Neuronal stem cell (in vitro differentiated cells): ENCODE measurements at regions not wholly inside any gene's neighbourhood (a gene's known extent, or its start where the extent isn't known, plus 50 kb on each side); places are given as distances from the start of the nearest gene placed in this dataset.

Source experiments
- DNase-seq: peaks from one replicate; pipeline ENCODE4 v3.0.0-alpha.2; 2013; ENCODE audit warnings: low spot score
- H2AFZ ChIP-seq: one replicate; pipeline ENCODE4 v1.6.1; 2013; ENCODE audit warnings: mild to moderate bottlenecking, low read length, inconsistent platforms
- H2AK5ac ChIP-seq: 2 replicates; pipeline ENCODE4 v1.6.1; 2013; ENCODE audit warnings: low read depth, mild to moderate bottlenecking, inconsistent platforms, low read length, moderate library complexity, mixed read lengths
- H2BK120ac ChIP-seq: 2 replicates; pipeline ENCODE4 v1.6.1; 2013; ENCODE audit warnings: low read depth, mild to moderate bottlenecking, inconsistent platforms, low read length, moderate library complexity, mixed read lengths
- H2BK12ac ChIP-seq: one replicate; pipeline ENCODE4 v1.6.1; 2013; ENCODE audit warnings: low read length, inconsistent platforms
- H2BK15ac ChIP-seq: 2 replicates; pipeline ENCODE4 v1.6.1; 2013; ENCODE audit warnings: mild to moderate bottlenecking, low read length, inconsistent platforms, mixed read lengths
- H2BK5ac ChIP-seq: one replicate; pipeline ENCODE4 v1.6.1; 2013; ENCODE audit warnings: inconsistent platforms, mild to moderate bottlenecking, low read length, moderate library complexity
- H3K14ac ChIP-seq: one replicate; pipeline ENCODE4 v1.6.1; 2013; ENCODE audit warnings: low read length, inconsistent platforms
- H3K18ac ChIP-seq: 2 replicates; pipeline ENCODE4 v1.6.1; 2013; ENCODE audit warnings: low read length, inconsistent platforms
- H3K23ac ChIP-seq: 2 replicates; pipeline ENCODE4 v1.6.1; 2013; ENCODE audit warnings: low read depth, mild to moderate bottlenecking, mixed read lengths, low read length, inconsistent platforms; ENCODE audit not compliant: poor library complexity
- H3K27ac ChIP-seq: replicated peaks from 3 replicates; pipeline ENCODE4 v1.5.1; 2013; ENCODE audit warnings: low read length, inconsistent platforms
- H3K27me3 ChIP-seq, 3 experiments: 2 replicates each; pipeline ENCODE4 v1.6.1; 2013; ENCODE audit warnings: low read length in 3 of 3, mild to moderate bottlenecking in 2 of 3, inconsistent platforms in 1 of 3, low read depth in 1 of 3, mixed read lengths in 1 of 3, moderate library complexity in 1 of 3; ENCODE audit not compliant: control insufficient read depth in 3 of 3, insufficient read depth in 3 of 3
- H3K36me3 ChIP-seq, 2 donors: replicated peaks in 1 of 2; 2 replicates each; pipeline ENCODE4 v1.6.1; 2013; ENCODE audit warnings: low read length in 2 of 2; ENCODE audit not compliant: control insufficient read depth in 2 of 2, insufficient read depth in 2 of 2
- H3K4ac ChIP-seq: 2 replicates; pipeline ENCODE4 v1.6.1; 2013; ENCODE audit warnings: inconsistent platforms, mild to moderate bottlenecking, low read length, moderate library complexity
- H3K4me1 ChIP-seq, 2 donors: 1 replicate in 1 of 2; 2 replicates in 1 of 2; pipeline ENCODE4 v1.6.1; 2013; ENCODE audit warnings: low read length in 2 of 2, low read depth in 1 of 2; ENCODE audit not compliant: control insufficient read depth in 2 of 2, insufficient read depth in 1 of 2
- H3K4me2 ChIP-seq: one replicate; pipeline ENCODE4 v1.6.1; 2013; ENCODE audit warnings: mild to moderate bottlenecking, low read length, inconsistent platforms; ENCODE audit not compliant: insufficient read depth, poor library complexity, severe bottlenecking
- H3K4me3 ChIP-seq, 2 donors: 2 replicates each; pipeline ENCODE4 v1.5.1; 2013; ENCODE audit warnings: low read length in 2 of 2, mild to moderate bottlenecking in 2 of 2, inconsistent platforms in 1 of 2, moderate library complexity in 1 of 2
- H3K79me1 ChIP-seq: one replicate; pipeline ENCODE4 v1.6.1; 2013; ENCODE audit warnings: low read depth, mild to moderate bottlenecking, inconsistent platforms, low read length, moderate library complexity
- H3K9ac ChIP-seq: one replicate; pipeline ENCODE4 v1.6.1; 2013; ENCODE audit warnings: mild to moderate bottlenecking, low read depth, low read length, inconsistent platforms; ENCODE audit not compliant: poor library complexity
- H3K9me3 ChIP-seq, 2 donors: replicated peaks in 1 of 2; 2 replicates each; pipeline versions ENCODE3 to v1.6.1; 2013; ENCODE audit warnings: low read length in 2 of 2, mild to moderate bottlenecking in 2 of 2, inconsistent platforms in 1 of 2, low read depth in 1 of 2, mixed read lengths in 1 of 2, moderate library complexity in 1 of 2; ENCODE audit not compliant: control insufficient read depth in 2 of 2, insufficient read depth in 1 of 2
- H4K8ac ChIP-seq: one replicate; pipeline ENCODE4 v1.6.1; 2013; ENCODE audit warnings: low read depth, mild to moderate bottlenecking, inconsistent platforms, low read length, moderate library complexity
- H4K91ac ChIP-seq: one replicate; pipeline ENCODE4 v1.6.1; 2013; ENCODE audit warnings: low read length, low read depth, mild to moderate bottlenecking, inconsistent platforms; ENCODE audit not compliant: poor library complexity
- WGBS, 2 donors: extraction: QIAGEN DNeasy Blood & Tissue Kit; methylation state at CpG; one replicate each; pipeline ENCODE4 v1.1.7; 2013; ENCODE audit warnings: missing lambda C conversion rate in 2 of 2, mixed read lengths in 1 of 2; ENCODE audit not compliant: insufficient read length in 2 of 2, insufficient replicate concordance in 1 of 2; ENCODE audit errors: extremely low coverage in 2 of 2; 5-methylcytosine and 5-hydroxymethylcytosine counted together

DNA sequence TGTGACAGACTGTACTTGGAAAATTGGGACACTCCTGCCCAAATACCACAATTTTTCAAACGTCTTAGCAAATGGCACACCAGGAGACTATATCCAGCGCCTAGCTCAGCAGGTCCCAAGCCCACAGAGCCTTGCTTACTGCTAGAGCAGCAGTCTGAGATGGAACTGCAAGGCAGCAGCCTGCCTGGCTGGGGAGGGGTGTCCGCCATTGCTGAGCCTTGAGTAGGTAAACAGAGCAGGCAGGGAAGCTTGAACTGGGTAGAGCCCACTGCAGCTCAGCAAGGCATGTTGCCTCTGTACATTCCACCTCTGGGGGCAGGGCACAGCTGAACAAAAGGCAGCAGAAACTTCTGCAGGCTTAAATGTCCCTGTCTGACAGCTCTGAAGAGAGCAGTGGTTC lies 1003.3 kb upstream of the MAP3K7 start:
- Histone ChIP-seq H3K18ac (no peak overlapping the region), H3K4ac (no peak overlapping the region), H2BK120ac (no peak overlapping the region), H2AFZ (peak overlapping the region; percentile 71), H4K8ac (no peak overlapping the region), H3K14ac (no peak overlapping the region), H3K27ac (no peak overlapping the region), H3K4me2 (no peak overlapping the region), H3K27me3 (no peaks in the 10 kb centered on the region), H2BK15ac (no peak overlapping the region), H2BK5ac (no peak overlapping the region), H2BK12ac (no peak overlapping the region), H2AK5ac (no peak overlapping the region), H3K23ac (no peak overlapping the region), H3K4me1 (peaks cover 0 to 2% of the 10 kb centered on the region in 2 donors), H3K9ac (no peak overlapping the region), H3K36me3 (no peaks in the 10 kb centered on the region), H4K91ac (no peak overlapping the region), H3K4me3 (no peak overlapping the region), H3K9me3 (no peaks in the 10 kb centered on the region), H3K79me1 (no peaks in the 10 kb centered on the region)
- no CpG with 5 or more reads among the region's 3 CpGs for WGBS, 2 donors
- no peak for DNase-seq

- H3K4me2 ChIP-seq: no peak overlapping the region
- H3K9me3 ChIP-seq: no peaks in the 10 kb centered on the region
- no peak overlapping the region for H4K8ac ChIP-seq
- H2AK5ac ChIP-seq: no peak overlapping the region
- H2BK120ac ChIP-seq: no peak overlapping the region
- no peak for DNase-seq
- H3K4me3 ChIP-seq: no peak overlapping the region
- H3K4me1 ChIP-seq: no peaks in the 10 kb centered on the region
- H2BK5ac ChIP-seq: no peak overlapping the region
- H3K14ac ChIP-seq: no peak overlapping the region
- no peak overlapping the region for H2BK15ac ChIP-seq
- no peaks in the 10 kb centered on the region for H3K27me3 ChIP-seq
- no peaks in the 10 kb centered on the region for H3K36me3 ChIP-seq
- H2BK12ac ChIP-seq: no peak overlapping the region
- H3K4ac ChIP-seq: no peak overlapping the region
- H3K9ac ChIP-seq: no peak overlapping the region
- H3K23ac ChIP-seq: no peak overlapping the region
- H4K91ac ChIP-seq: no peak overlapping the region
- no peaks in the 10 kb centered on the region for H3K79me1 ChIP-seq
- no peak overlapping the region for H2AFZ ChIP-seq
- H3K18ac ChIP-seq: no peak overlapping the region
- no peak overlapping the region for H3K27ac ChIP-seq
These were observed 993.8 kb upstream of the MAP3K7 start for GRCh38 chr6:91580635-91581034.

GRCh38 chr6:91575032-91575431 lies 988.2 kb upstream of the MAP3K7 start:
- no peak overlapping the region for H2BK12ac ChIP-seq
- no peak for DNase-seq
- no peak overlapping the region for H3K4me2 ChIP-seq
- no peak overlapping the region for H3K9ac ChIP-seq
- H3K36me3 ChIP-seq: no peaks in the 10 kb centered on the region
- no peak overlapping the region for H4K91ac ChIP-seq
- no peaks in the 10 kb centered on the region for H3K79me1 ChIP-seq
- H3K9me3 ChIP-seq: no peaks in the 10 kb centered on the region
- H3K27ac ChIP-seq: no peak overlapping the region
- no CpG with 5 or more reads among the region's 1 CpG for WGBS, 2 donors
- H2BK15ac ChIP-seq: no peak overlapping the region
- no peaks in the 10 kb centered on the region for H3K27me3 ChIP-seq
- H3K4ac ChIP-seq: no peak overlapping the region
- H2AFZ ChIP-seq: no peak overlapping the region
- H2AK5ac ChIP-seq: no peak overlapping the region
- peaks cover 0 to 3% of the 10 kb centered on the region in 2 donors for H3K4me1 ChIP-seq
- no peak overlapping the region for H2BK5ac ChIP-seq
- H4K8ac ChIP-seq: no peak overlapping the region
- H3K18ac ChIP-seq: no peak overlapping the region
- H2BK120ac ChIP-seq: no peak overlapping the region
- no peak overlapping the region for H3K4me3 ChIP-seq
- H3K14ac ChIP-seq: no peak overlapping the region
- no peak overlapping the region for H3K23ac ChIP-seq

DNA sequence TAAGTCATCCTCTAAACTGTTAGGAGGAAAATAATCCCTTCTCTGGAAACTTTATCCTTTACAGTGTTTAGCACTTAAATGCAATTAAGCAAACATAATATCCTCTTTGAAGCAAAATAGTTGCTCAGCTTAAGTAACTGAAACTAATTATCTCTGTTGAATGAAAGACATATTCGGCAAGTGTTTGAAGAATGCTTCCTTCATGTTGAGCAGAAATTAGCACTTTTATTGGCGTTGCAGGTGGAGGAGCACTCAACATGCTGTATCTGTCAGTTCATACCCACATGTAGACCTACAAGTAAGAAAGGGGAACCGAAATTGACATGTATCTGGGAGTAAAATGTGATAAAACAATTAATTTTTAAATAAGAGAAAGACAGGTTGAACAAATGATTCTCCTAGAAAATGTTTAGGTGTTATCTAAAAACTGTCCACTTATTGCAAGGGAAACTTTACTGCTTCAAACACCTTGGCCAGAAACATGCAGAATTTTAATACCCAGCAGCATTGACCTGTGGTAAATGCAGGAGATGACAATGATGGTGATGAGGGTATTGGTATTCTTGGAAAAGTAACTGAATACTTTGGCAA lies 987.0 kb upstream of the MAP3K7 start:
- no peak overlapping the region for H3K27ac ChIP-seq

More for the DNA sequence above, 987.0 kb upstream of the MAP3K7 start:
- no peak overlapping the region for H3K23ac ChIP-seq
- no peak overlapping the region for H2BK120ac ChIP-seq
- no peaks in the 10 kb centered on the region for H3K36me3 ChIP-seq
- DNase-seq: no peak
- H3K4me3 ChIP-seq: no peak overlapping the region
- no peak overlapping the region for H2BK12ac ChIP-seq
- no peak overlapping the region for H2AFZ ChIP-seq
- H2BK5ac ChIP-seq: no peak overlapping the region
- H4K91ac ChIP-seq: no peak overlapping the region
- H3K4me2 ChIP-seq: no peak overlapping the region
- H3K14ac ChIP-seq: no peak overlapping the region
- WGBS, 2 donors: no CpG with 5 or more reads among the region's 3 CpGs
- peaks cover 0 to 3% of the 10 kb centered on the region in 2 donors for H3K4me1 ChIP-seq
- H3K9me3 ChIP-seq: no peaks in the 10 kb centered on the region
- no peak overlapping the region for H3K9ac ChIP-seq
- H4K8ac ChIP-seq: no peak overlapping the region
- H3K18ac ChIP-seq: no peak overlapping the region
- H3K79me1 ChIP-seq: no peaks in the 10 kb centered on the region
- no peak overlapping the region for H3K4ac ChIP-seq
- no peak overlapping the region for H2AK5ac ChIP-seq
- no peaks in the 10 kb centered on the region for H3K27me3 ChIP-seq
- no peak overlapping the region for H2BK15ac ChIP-seq
